Glutamatergic neuron (in vitro differentiated cells): ENCODE measurements at regions not wholly inside any gene's neighbourhood (a gene's known extent, or its start where the extent isn't known, plus 50 kb on each side); places are given as distances from the start of the nearest gene placed in this dataset.

Source experiments
- DNase-seq: peaks from one replicate; pipeline ENCODE4 v3.0.0; 2022
- H3K27ac Mint-ChIP-seq: one replicate; pipeline ENCODE4 v1.8.0; 2020; ENCODE audit warnings: mild to moderate bottlenecking, mixed read lengths, inconsistent platforms; ENCODE audit not compliant: unreplicated experiment
- H3K27me3 Mint-ChIP-seq: one replicate; pipeline ENCODE4 v1.8.0; 2020; ENCODE audit warnings: mild to moderate bottlenecking, moderate library complexity, mixed read lengths, inconsistent platforms; ENCODE audit not compliant: unreplicated experiment
- H3K36me3 Mint-ChIP-seq: one replicate; pipeline ENCODE4 v1.8.0; 2020; ENCODE audit warnings: mild to moderate bottlenecking, mixed read lengths, inconsistent platforms; ENCODE audit not compliant: unreplicated experiment
- H3K4me1 Mint-ChIP-seq: one replicate; pipeline ENCODE4 v1.8.0; 2020; ENCODE audit warnings: mild to moderate bottlenecking, low read depth, mixed read lengths, inconsistent platforms; ENCODE audit not compliant: unreplicated experiment
- H3K4me3 Mint-ChIP-seq: one replicate; pipeline ENCODE4 v1.8.0; 2020; ENCODE audit warnings: mild to moderate bottlenecking, mixed read lengths, inconsistent platforms; ENCODE audit not compliant: unreplicated experiment
- H3K9me3 Mint-ChIP-seq: one replicate; pipeline ENCODE4 v1.8.0; 2020; ENCODE audit warnings: mild to moderate bottlenecking, moderate library complexity, mixed read lengths, inconsistent platforms; ENCODE audit not compliant: unreplicated experiment
- TF ChIP-seq, protein P1 (sequence below): fragments of 200-600 bp; sonication (generic); IDR thresholded peaks from one replicate; pipeline ENCODE4 v1.5.0; 2021; ENCODE audit not compliant: partially characterized antibody, unreplicated experiment

DNA sequence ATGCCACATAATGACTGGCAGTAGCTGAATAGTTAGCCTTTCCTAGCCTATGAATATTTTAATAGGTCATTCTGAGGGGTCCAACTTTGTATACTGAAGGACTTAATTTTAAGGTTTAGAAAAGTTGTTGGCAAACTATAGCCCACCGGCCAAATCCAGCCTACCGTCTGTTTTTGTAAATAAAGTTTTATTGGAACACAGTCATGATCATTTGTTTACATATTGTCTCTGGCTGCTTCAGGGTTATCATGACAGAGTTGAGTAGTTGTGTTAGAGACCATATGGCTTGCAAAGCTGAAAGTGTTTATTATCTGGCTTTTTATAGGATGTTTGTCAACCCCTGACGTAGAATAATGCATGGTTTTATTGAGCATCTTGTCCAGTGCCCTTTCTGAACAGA, 73.4 kb downstream of the NTMT2 start:
- H3K36me3 Mint-ChIP-seq: no peaks in the 10 kb centered on the region

GRCh38 chr1:170221031-170221430, 75.3 kb downstream of the NTMT2 start:
- H3K27me3 Mint-ChIP-seq: no peaks in the 10 kb centered on the region
- no peaks in the 10 kb centered on the region for H3K9me3 Mint-ChIP-seq
- H3K4me1 Mint-ChIP-seq: no peaks in the 10 kb centered on the region
- H3K36me3 Mint-ChIP-seq: no peaks in the 10 kb centered on the region
- no peak overlapping the region for H3K27ac Mint-ChIP-seq
- DNase-seq: no peak
- H3K4me3 Mint-ChIP-seq: no peak overlapping the region
- TF ChIP-seq, protein P1, sequence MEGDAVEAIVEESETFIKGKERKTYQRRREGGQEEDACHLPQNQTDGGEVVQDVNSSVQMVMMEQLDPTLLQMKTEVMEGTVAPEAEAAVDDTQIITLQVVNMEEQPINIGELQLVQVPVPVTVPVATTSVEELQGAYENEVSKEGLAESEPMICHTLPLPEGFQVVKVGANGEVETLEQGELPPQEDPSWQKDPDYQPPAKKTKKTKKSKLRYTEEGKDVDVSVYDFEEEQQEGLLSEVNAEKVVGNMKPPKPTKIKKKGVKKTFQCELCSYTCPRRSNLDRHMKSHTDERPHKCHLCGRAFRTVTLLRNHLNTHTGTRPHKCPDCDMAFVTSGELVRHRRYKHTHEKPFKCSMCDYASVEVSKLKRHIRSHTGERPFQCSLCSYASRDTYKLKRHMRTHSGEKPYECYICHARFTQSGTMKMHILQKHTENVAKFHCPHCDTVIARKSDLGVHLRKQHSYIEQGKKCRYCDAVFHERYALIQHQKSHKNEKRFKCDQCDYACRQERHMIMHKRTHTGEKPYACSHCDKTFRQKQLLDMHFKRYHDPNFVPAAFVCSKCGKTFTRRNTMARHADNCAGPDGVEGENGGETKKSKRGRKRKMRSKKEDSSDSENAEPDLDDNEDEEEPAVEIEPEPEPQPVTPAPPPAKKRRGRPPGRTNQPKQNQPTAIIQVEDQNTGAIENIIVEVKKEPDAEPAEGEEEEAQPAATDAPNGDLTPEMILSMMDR: no peak

More for the DNA sequence above, 73.4 kb downstream of the NTMT2 start:
- Mint-ChIP-seq H3K4me1 (no peaks in the 10 kb centered on the region), H3K27ac (no peak overlapping the region), H3K27me3 (no peaks in the 10 kb centered on the region), H3K4me3 (no peak overlapping the region), H3K9me3 (no peaks in the 10 kb centered on the region)
- no peak for DNase-seq
- TF ChIP-seq, protein P1: no peak

- no peak overlapping the region for H3K27ac Mint-ChIP-seq
- TF ChIP-seq, protein P1: no peak
- H3K4me1 Mint-ChIP-seq: no peaks in the 10 kb centered on the region
- no peaks in the 10 kb centered on the region for H3K36me3 Mint-ChIP-seq
- H3K27me3 Mint-ChIP-seq: no peaks in the 10 kb centered on the region
- no peaks in the 10 kb centered on the region for H3K9me3 Mint-ChIP-seq
- H3K4me3 Mint-ChIP-seq: no peak overlapping the region
- DNase-seq: no peak
Observed at GRCh38 chr1:170221495-170221894, 75.7 kb downstream of the NTMT2 start.

- Mint-ChIP-seq H3K4me3 (no peak overlapping the region), H3K27me3 (no peaks in the 10 kb centered on the region), H3K27ac (no peak overlapping the region), H3K36me3 (no peaks in the 10 kb centered on the region), H3K9me3 (no peaks in the 10 kb centered on the region), H3K4me1 (no peaks in the 10 kb centered on the region)
- TF ChIP-seq, protein P1: no peak
- no peak for DNase-seq
Observed at GRCh38 chr1:170224469-170224868, 78.7 kb downstream of the NTMT2 start.

GRCh38 chr1:170225781-170226530, 80.2 kb downstream of the NTMT2 start:
- no peak for DNase-seq
- TF ChIP-seq, protein P1: no peak
- H3K9me3 Mint-ChIP-seq: no peaks in the 10 kb centered on the region
- no peaks in the 10 kb centered on the region for H3K27me3 Mint-ChIP-seq
- H3K27ac Mint-ChIP-seq: no peak overlapping the region
- H3K4me1 Mint-ChIP-seq: no peaks in the 10 kb centered on the region
- H3K4me3 Mint-ChIP-seq: no peak overlapping the region
- H3K36me3 Mint-ChIP-seq: no peaks in the 10 kb centered on the region
